GM19351 (cell line): ENCODE measurements at regions not wholly inside any gene's neighbourhood (a gene's known extent, or its start where the extent isn't known, plus 50 kb on each side); places are given as distances from the start of the nearest gene placed in this dataset.

Experiments used
- ATAC-seq: cut with Tn5 transposase; IDR thresholded peaks from one replicate; pipeline ENCODE4 v1.9.1; 2021; ENCODE audit warnings: mild to moderate bottlenecking, moderate library complexity; ENCODE audit not compliant: unreplicated experiment

DNA sequence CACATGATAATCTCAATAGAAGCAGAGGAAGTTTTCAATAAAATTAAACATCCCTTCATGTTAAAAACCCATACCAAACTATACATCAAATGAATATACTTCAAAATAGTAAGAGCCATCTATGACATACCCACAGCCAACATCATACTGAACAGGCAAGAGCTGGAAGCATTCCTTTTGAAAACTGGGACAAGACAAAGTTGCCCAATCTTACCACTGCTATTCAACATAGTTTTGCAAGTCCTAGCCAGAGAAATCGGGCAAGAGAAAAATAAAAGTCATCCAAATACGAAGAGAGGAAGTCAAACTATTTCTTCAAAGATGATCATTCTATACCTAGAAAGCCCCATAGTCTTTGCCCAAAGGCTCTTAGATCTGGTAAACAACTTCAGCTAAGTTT is 454.7 kb upstream of the PRICKLE1 start:
- ATAC-seq, result no peak

DNA sequence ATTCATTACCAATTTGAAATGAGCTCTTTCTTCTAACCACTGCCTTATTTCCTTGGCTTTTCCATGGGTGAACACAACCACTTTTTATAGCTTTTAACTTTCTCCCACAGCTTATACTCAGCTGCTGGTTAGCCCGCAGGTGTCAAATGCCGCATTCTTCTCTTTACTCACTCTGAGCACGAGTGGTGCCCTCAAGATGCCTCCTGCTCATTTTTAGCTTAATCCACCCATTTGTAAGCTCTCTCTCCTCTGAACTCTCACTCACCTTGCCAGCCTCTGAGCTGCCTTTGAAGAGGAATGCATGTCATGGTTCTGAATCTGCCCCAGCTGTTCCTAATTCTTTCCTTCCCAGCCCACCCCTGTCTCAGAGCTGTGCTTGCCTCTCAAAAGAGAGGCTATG is 449.4 kb upstream of the PRICKLE1 start:
- no peak for ATAC-seq

DNA sequence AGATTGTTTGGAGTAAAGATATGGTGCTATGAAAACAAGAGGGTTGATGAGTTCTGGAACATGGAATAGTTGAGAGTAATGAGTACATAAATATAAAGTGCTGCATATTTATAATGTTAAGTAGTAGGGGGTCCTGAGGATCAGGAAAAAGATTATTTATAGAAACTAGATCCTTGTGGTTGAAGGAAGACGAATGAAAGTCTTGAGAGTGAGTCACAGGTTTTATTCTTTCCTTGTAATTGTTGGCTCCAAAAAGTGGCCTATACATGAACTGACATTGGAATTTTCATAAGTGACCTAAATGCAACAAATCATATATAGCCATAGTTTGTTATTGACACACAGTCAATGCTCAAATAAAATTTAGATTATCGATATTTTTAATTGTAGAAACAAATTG is 440.4 kb upstream of the PRICKLE1 start:
- ATAC-seq, result no peak

DNA sequence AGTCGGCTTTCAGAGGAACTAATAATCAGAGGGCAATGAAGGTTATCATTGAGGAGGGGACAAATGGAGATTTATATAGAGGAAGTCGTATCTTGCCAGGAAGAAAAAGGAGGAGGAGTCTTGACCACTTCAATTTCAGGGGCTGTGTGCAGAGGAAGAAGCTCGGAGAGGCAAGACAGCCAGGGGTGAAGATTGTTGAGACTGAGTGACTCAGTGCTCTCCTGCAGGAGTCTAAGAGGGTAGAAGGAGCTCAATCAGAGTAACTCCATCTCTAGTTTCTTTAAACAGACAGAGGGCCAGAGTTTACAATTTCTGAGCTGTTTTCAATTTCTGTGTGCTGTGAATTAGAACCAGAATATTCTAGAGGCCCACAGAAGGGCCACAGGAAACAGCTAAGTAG is 439.3 kb upstream of the PRICKLE1 start:
- no peak for ATAC-seq

DNA sequence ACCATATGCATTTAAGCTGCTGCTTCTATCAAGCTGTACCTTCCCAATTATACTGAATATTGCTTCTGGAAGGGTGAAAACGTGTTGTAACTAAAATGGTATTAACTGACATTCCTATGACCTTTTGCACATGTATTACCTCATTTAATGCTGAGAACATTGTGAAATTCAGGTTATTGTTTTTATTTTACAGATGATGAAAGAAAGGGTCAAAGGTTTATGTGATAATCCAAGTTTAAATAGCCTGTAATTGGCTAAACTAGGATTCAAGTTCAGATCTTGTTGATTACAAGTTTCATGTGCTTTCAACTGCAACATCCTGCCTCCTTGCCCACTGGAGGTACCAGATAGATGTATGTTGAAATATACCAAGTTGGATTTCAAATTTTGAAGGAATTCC is 433.3 kb upstream of the PRICKLE1 start:
- no peak for ATAC-seq

DNA sequence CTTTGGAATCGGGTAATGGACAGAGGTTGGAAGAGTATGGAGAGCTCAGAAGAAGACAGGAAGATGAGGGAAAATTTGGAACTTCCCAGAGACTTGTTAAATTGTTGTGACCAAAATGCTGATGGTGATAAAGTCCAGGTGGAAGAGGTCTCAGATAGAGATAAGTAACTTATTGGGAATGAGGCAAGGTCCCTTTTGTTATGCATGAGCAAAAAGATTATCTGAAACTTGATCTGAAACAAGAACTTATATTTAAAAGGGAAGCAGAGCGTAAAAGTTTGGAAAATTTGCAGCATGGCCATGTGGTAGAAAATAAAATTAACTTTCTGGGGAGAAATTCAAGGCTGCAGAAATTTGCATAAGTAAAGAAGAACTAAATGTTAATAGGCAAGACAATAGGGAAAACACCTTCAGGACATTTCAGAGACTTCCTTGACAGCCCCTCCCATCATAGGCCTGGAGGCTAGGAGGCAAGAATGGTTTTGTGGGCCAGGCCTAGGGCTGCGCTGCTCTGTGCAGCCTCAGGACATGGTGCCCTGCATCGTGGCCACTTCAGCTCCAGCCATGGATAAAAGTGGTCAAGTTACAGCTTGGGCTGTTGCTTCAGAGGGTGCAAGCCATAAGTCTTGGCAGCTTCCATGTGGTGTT is 425.7 kb upstream of the PRICKLE1 start:
- no peak for ATAC-seq

DNA sequence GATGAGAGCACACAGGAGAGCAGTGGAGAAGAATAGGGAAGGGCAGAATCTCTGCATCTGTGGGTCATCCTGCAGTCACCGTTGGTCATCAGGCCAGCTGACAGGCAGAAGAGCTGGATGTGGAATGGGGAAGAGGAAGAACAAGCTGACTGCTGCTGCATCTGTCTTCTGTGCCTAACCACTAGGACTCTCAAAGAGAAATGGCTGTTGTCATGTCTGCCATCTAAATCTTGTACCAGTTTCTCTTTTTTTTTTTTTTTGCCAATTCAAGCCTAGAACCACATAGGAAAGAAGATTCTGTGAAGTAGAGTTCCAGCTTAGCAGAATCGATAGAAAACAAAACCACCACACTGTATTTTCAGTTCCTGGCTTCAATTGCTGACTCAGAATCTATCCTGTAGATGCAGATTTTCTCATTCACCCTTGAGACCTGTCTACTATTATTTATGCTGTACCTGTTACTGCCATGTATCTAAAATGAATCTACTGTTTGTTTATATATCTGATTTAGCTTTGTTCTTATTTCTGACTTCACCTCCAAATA is 421.9 kb upstream of the PRICKLE1 start:
- peak; percentile 84 for ATAC-seq

DNA sequence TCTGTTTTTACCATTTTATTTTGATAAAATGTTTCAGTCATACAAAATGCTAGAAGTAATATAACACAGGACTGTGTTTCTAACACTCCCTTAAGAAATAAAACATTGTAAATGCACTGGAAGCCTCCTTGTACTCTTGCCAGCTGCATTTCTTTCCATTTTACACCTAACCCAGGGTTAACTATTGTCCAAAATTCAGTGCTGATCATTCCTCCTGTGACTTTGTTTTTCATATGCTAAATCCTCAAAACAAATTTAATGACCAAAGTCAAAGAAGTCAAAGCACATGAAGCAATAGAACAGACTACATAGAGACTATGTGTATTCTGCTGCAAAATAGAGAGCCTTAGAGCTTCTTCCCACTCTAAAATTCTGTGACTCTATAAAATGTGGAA is 420.3 kb upstream of the PRICKLE1 start:
- no peak for ATAC-seq

DNA sequence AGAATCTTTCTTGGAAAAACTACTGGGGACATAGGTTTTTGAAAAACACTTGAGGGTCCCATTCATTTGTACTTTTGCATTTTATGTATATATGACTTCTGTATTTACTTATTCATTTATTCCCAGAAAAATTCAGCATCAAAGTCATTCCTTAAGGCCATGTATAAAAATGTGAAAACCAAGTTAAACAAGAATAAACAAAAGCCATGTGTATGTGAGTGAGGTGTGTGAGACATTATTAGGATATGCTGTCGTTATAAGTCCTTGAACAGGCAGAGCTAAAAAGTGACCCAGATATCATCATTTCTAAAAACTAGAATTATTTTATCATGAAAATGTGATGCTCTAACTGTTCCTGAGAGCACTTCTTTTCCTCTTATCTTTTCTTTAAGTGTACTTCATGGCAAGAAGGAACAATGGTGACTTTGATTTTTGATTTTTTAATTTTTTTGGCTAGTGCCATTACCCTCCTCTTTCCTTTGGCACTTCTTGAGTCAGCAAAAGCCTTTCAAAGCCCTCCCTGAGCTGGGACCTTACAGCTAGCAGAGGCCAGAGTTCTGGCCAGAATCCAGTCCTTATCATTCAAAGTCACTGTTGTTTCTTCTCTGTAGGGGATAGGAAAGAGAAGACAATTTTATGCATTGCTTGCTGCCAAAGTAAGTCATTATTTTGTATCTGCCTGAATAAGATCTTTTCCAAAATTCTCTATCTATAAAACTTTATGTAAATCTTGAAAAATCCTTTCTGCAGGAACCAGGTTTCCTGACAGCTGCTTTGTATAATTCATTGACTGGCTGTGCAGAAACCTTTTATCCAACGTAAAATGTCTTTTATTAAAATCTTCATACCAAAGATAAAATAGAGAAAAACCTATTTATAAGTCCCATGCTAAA is 419.7 kb upstream of the PRICKLE1 start:
- no peak for ATAC-seq

DNA sequence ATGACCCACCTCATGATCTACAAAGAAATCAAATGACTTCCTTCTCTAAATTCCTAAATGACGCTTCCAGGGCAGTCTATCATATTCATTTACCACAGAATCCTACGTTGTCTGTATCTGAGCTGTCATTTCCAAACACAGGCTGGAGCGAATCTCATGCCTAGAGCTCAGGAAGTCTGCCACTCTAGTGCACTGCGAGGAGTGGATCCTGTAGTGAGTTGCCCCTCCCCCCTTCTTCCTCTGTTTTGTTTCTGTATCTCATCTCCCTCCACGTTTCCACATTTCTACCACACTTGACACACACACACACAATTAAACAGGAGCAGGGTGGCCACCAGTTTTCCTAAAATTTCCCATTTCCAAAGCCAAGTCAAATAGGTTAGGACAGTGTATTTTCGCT is 415.4 kb upstream of the PRICKLE1 start:
- no peak for ATAC-seq

DNA sequence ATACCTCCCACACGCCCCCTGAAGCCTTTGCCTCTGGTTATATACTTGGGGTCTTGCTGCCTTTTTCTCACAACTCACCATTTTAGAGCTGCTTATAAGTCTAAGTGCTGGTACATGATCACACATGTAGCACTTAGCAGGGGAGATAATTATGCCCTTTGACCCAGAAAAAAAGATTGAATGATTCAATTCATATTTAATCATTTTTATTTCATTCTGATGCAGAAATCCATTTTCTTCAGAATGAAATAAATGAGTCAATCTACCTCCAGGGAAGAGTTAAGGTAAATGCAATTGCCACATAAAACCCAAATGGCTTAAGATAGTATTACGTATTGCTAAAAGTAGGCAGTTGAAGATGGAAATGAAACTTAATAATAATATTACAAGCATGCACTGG is 414.6 kb upstream of the PRICKLE1 start:
- ATAC-seq, result no peak

DNA sequence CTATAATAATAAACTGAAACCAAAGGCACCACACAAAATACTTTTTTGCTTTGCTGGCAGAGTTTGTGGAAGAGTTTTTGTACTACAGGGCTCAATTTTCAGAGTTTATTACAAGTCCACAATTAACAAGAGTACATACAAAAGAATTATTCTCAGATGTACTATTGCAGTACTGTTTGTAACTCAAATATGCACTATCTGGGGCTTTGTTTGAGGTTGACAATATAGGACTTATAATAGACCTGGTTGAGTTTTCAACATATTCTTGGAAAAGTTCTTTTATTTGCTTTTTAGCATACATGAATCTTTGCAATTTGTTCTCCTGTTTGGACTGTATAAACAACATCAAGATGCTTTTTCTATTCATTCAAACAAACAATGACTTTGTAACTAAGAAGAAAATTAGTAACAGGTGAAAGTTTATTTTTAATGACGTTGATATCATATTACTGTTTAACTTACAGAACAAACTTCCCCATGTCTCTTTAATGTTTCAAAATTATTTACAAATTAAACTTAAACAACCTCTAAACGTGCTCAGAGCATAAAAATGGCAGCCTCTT is 407.4 kb upstream of the PRICKLE1 start:
- no peak for ATAC-seq

DNA sequence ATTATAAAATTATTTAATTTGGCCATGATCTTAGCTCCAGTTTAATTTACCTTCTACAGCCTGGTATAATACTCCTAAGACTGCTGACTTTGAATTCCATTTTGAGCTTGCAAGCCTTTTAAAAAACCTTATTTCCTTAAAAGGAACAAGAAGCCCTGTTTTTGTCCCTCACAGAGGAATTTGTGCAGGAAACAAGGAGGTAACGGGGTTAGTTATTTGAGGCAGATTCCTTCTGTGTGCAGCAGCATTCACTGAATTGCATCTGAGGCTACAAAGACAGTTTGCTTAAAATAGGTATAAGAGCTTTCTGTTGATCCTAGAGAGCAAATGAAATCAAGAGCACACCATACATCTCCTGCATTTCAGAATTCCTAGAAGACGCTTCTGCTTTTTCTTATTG is 403.3 kb upstream of the PRICKLE1 start:
- ATAC-seq, result no peak

DNA sequence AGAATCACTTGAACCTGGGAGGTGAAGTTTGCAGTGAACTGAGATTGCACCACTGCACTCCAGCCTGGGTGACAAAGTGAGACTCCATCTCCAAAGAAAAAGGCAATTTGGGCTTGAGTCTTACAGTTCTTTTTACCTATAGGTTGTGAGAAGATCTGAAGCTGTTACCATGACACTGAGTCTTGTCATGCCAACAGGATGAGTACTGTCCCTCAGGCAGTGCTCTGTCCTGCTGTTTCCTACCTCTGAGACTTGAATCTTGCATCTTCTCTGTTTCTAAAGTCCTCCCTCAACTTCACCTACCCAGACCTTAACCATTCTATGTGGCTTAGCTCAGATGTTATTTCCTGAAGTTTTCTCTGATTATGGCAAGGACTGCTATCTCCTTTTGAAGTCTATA is 400.8 kb upstream of the PRICKLE1 start:
- no peak for ATAC-seq

DNA sequence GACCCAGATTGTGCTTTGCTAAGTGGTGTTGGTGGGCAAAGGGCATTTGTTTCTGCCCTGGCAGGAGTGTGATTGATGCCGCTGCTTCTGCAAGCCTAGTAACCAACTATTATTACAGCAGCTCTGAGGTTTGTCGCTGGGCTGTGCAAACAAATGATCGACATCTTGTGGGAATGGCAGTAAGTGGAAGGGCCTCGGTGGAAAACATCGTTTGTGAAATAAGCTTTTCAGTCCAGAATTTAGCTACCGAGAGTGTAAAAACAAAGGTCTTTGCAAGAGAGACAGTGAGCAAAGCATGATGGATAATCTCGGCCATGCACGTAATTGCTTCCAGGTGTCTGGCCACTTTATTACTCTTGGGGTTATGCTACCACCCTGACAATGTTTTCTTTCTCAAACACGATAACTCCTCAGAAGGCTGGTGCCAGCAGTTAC is 397.7 kb upstream of the PRICKLE1 start:
- no peak for ATAC-seq

DNA sequence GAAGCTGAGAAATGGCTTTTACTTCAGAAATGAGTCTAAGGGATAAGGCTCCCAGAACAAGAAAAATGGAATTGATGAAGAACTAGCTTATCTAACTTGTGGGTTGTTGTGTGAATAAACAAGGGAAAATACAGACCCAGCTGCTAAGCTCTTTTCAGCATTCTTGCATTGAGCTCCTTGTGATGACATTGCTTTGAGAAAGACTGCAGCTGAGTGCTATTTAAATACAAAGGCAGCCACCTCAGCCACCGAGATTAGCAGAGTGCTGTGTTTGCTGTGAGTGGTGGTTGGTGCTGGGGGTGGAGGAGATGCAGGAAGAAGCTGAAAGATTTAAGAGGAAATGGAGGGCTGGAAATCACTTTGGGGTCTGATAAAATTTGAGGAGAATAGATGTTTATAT is 396.0 kb upstream of the PRICKLE1 start:
- ATAC-seq, result no peak

DNA sequence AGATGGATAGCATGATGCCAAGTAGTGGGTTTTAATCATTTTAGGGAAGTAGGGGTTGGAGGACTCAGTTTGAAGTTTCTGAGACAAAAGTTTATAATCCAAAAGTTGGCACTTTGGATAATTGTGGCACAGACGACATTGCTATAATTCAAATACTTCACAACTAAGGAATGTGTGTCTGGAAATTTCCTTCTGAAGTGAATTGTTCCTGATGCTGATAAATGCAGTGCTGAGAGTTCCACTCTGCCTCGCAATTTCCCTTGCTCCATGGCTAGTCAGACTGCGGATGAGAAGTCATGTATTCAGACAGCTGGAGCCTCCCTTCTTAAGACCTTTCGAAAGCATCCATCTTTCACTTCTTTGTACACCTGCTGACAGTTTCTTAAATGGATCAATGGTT is 393.3 kb upstream of the PRICKLE1 start:
- no peak for ATAC-seq

DNA sequence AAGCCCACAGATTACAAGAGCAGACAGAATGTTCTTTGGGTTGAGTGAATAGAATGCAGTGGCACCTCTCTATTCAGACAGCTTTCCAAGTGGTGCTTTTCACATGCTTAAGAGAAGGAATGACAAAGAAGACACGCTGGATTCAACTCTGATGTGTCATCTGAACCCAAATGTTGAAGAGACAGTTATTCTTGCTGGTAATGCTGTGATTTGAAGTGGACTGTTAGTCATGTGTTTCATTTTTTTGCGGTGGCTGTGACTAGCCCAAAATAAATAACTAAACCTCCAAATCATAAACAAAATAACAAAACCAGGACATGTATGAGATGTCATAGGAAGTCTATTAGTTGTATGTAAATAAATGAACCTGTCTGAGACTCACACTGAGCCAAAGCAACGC is 391.8 kb upstream of the PRICKLE1 start:
- no peak for ATAC-seq

DNA sequence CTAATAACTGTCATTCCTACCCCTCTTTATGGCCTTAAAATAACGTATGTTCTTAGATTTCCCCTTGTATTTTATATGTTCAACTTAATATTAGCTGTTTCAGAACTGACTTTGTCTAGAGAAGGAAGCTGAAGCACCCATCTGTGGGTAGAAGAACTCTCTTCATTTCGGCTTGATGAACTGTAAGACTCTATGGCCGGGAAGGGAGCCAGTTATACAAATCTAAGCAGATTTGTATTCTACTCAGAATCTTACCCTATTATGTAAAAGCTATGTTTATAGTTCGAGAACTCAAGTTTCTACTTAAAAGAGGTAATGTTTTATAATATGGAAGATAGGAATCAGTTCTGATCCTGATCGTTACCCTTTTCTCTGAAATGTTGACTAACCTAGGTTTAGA is 390.9 kb upstream of the PRICKLE1 start:
- ATAC-seq, result no peak

DNA sequence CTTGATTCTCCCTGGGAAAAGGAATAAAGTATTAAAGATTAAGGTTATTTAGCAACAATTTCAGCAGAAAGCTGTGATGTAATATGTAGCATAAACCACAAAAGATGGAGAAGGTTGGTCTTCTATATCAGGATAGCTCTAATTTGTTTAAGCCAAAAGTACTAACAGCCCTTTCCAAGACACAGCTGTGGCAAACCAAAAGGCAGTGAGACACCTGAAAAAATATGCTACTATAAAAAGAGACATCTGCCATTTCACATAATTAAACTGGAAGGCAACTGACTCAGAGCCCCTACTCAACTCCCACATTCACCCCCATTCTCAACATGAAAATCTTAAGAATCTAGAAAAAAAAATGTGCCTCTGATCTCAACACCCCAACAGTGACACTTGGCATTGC is 390.2 kb upstream of the PRICKLE1 start:
- no peak for ATAC-seq

DNA sequence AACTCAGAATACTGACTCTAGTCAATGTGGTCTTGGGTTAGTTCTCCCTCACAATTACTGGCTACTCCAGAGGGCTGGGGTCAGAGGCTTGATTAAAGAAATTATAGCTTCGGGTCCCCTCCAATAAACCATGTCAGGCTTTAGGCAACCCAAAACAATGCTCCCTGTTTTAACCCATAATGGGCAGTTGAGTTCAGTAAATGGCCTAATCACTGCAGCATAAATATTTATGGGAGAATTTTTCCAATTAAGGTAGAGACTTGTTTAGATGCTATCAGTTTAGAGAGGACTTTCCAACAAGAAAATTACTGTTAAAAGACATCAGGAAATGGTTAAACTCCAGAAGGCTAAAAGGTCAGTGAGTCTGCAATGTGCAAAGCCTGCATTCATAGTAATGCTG is 389.2 kb upstream of the PRICKLE1 start:
- no peak for ATAC-seq
